ENCODE measurements at regions not wholly inside any gene's neighbourhood (a gene's known extent, or its start where the extent isn't known, plus 50 kb on each side); places are given as distances from the start of the nearest gene placed in this dataset.

DNA sequence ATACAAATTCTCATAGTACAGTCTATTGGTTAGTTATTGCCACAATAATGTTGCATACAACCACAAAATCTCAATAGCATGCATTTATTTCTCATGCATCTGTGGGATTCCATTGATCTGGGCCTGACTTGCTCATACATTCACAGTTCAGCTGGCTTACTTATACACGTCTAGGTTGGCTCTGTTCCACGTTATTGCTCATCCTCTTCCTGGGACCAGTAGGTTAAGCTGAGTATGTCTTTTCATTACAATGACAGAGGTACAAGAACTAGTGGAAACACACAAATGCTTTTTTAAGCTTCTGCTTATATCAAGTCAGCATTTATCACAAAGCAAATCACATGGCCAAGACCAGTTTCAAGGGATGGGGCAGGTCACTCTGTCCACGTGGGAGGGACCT, 485.3 kb upstream of the BTBD3 start:
- TF ChIP-seq, protein P1, sequence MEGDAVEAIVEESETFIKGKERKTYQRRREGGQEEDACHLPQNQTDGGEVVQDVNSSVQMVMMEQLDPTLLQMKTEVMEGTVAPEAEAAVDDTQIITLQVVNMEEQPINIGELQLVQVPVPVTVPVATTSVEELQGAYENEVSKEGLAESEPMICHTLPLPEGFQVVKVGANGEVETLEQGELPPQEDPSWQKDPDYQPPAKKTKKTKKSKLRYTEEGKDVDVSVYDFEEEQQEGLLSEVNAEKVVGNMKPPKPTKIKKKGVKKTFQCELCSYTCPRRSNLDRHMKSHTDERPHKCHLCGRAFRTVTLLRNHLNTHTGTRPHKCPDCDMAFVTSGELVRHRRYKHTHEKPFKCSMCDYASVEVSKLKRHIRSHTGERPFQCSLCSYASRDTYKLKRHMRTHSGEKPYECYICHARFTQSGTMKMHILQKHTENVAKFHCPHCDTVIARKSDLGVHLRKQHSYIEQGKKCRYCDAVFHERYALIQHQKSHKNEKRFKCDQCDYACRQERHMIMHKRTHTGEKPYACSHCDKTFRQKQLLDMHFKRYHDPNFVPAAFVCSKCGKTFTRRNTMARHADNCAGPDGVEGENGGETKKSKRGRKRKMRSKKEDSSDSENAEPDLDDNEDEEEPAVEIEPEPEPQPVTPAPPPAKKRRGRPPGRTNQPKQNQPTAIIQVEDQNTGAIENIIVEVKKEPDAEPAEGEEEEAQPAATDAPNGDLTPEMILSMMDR (IDR thresholded peaks at IDR 0.05) = no peak
- TF ChIP-seq POLR2A (IDR thresholded peaks at IDR 0.05; ENCODE audit: low read depth) = no peak
